ENCODE measurements at regions not wholly inside any gene's neighbourhood (a gene's known extent, or its start where the extent isn't known, plus 50 kb on each side); places are given as distances from the start of the nearest gene placed in this dataset.
"Not testable (repeated sequence)": the region's sequence is repeated elsewhere in the genome, so short reads cannot be mapped to it uniquely, and the experiment has no call there.

GRCh38 chr21:6060054-6060681 is 4461.2 kb upstream of the TPTE start:
- not testable (repeated sequence) for DNase-seq (ENCODE audit: low spot score)

DNA sequence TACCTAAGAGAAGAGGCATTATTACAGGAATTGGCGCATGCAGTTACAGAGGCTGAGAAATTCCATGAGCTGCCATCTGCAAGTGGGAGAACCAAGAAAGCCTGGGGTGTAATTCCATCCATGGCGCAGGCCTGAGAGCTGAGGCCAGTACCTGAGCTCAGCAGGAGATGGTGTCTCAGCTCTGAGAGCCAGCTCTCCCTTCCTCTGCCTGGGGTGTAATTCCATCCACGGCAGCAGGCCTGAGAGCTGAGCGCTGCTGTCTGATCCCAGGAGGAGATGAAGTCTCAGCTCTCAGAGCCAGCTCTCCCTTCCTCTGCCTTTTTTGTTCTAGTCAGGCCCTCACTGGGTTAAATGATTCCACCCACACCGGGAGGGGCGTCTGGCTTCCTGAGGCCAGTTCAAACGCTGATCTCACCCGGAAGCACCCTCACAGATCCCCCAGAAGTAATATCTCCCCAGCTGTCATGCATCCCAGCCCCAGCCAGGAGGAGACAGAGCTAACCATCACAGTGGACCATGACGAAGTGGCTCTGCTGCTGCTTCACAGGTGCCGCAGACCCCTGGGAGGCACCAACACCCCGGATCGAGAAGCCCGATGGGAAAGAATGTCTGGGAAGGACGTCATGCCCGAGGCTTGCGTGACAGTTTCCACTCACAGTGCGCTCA is 4454.9 kb upstream of the TPTE start:
- DNase-seq (ENCODE audit: low spot score), result not testable (repeated sequence)

DNA sequence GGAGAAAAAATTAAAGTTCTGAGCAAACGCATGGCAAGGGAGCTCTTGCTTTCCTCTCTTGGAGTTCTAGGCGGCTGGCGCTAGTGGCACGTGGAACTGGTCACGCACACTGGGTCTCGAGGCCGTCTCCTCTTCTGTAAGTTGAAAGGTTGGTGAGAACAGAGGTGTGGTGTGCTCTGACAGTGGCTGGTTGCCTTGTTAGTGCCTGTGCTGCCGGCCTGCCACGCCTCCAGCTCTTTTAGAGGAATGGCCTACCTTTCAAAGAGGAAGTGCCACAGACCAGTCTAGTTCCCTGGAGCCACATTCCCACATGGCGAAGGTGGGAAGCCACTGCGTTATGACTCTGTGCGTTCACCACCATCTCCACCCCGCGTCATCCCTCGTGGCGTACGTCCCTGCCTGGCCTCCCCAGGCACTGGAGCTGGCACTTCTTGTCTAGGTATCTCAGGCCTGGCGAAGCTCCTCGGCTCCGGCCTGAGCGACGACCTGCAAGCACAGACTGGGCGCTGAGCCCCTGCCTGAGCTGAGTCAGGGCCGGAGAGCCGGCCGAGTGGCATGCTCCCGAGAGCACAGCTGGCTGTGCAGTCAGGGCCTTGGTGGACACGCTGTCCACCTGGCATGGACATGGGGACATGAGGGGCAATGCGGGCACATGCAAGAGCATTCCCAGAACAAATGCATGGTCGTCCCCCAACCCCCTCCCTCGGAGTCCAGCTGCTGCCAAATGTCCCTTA is 4453.1 kb upstream of the TPTE start:
- not testable (repeated sequence) for DNase-seq (ENCODE audit: low spot score)

DNA sequence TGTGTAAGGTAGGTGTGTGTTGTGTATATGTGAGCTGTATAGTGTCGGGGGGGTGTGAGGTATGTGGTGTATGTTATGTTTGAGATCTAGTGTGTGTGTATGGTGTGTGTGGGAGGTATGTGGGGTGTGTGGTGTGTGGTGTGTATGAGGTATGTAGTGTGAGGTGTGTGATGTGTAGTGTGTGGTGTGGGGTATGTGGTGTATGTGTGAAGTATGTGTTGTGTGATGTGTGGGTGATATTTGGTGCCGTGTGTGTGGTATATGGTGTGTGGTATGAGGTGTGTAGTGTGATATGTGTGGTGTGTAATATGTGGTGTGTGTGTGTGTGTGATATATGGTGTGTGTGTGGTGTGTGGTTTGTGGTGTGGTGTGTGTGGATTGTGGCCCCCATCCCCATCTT is 4451.2 kb upstream of the TPTE start:
- DNase-seq (ENCODE audit: low spot score), result not testable (repeated sequence)

DNA sequence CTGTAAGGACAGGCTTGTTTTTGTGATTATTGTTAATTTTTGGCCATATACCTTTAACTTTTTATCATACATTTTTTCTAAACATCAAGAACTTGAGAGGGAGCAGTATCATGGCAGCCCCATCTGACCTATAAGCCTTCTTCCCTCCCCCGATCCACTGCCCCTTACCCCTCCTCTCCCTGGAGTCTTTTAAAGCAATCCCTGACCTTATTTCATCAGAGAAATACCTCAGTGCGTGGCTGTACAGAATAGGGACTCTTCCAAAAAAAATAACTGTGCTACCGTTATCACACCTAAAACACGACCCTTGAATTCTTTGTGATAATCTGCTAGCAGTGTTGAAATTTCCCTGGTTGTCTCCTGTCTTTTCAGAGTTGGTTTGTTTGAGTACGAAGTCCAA is 4448.7 kb upstream of the TPTE start:
- DNase-seq (ENCODE audit: low spot score), result not testable (repeated sequence)

DNA sequence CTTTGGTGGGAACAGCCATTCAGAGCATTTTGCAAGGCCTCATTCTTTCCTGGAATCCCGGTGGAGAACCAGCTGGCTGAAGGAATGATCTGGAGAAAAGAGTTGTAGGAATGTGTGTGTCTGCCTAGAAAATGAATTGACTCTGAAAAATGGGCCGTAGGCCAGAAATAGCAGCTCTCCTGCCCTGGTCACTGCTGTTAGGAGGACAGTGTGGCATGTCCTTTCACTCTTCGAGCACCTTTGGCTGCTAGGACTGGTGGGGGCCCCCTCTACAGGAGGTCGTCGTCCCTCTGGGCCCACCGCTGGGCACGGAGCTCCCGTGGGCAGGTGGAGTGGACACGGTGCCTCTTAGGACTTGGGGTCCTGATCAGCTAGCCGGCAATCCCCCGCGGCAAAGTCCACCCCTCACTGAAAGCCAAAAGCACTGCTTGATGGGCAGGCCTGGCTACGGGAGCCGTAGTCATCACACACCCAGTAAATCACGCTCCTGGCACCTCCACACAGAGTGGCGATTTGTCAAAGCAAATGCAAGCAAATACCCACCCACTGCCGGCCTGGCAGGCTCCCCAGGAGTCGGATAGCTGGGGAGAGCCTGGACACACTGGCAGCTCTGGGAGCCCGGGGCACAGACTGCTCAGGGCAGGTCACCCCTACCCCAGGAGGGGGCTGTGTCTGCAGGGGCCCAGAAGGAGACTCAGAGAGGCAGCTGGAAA is 4447.2 kb upstream of the TPTE start:
- not testable (repeated sequence) for DNase-seq (ENCODE audit: low spot score)

GRCh38 chr21:6074935-6075334 is 4446.4 kb upstream of the TPTE start:
- DNase-seq (ENCODE audit: low spot score), result not testable (repeated sequence)

GRCh38 chr21:6075627-6076208 is 4445.7 kb upstream of the TPTE start:
- DNase-seq (ENCODE audit: low spot score), result not testable (repeated sequence)

DNA sequence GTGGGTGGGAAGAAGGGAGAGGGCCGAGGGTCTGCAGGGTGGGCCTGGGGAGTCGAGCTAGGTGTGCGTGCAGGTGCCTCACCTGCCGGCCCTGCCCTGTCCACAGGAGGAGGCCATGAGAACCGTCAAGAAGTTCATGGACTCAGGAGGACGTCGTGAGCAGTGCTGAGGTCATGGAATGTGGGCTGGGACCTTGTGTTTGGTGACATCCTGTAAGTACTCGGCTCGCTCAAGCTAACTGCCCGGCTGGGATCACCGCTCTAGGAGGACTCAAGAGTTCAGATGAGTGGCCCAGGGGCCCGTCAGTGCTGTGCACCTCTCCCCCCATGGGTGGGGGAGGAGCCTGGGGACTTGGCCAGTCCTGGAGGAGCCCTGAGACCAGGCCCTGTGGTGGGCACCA is 4444.0 kb upstream of the TPTE start:
- DNase-seq (ENCODE audit: low spot score), result not testable (repeated sequence)

DNA sequence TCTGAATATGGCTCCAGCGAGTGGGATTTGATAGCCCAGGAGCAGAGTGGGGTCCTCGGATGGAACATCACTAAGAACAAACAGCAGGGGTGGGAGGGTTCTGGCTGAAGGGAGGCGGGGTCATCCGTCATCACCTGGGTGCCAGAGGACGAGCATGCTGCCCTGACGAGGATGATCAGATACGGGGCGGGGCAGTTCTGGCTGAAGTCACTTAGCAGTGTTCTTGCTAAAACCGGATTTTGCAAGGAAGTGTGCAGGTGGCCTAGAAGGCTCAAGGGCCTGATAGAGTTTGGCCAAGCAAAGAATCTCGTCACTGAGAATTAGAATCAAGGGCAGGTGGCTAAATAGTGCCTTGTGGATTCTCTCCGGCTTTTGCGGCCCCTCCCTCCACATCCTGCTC is 4442.5 kb upstream of the TPTE start:
- not testable (repeated sequence) for DNase-seq (ENCODE audit: low spot score)

- not testable (repeated sequence) for DNase-seq (ENCODE audit: low spot score)
Observed at GRCh38 chr21:6080941-6081655, 4440.3 kb upstream of the TPTE start.

DNA sequence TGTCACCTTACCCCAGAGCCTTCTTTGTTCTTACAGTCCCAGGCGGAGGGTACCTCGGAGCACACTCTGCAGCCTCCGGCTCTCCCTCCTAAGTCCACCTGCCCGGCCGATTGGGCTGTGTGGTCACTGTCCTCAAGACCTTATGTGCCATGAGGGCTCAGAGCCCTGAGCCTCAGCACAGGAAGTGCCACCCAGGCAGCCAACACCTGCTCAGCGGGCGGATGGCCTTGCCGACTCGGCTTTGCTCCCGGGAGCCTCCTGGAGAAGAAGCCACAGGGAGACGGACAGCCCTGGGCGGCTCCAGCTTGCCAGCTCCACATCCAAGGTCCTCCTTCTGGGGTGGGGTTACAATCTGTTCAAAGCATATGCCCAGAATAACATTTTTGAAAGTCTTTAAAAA is 4439.2 kb upstream of the TPTE start:
- DNase-seq (ENCODE audit: low spot score), result not testable (repeated sequence)

DNA sequence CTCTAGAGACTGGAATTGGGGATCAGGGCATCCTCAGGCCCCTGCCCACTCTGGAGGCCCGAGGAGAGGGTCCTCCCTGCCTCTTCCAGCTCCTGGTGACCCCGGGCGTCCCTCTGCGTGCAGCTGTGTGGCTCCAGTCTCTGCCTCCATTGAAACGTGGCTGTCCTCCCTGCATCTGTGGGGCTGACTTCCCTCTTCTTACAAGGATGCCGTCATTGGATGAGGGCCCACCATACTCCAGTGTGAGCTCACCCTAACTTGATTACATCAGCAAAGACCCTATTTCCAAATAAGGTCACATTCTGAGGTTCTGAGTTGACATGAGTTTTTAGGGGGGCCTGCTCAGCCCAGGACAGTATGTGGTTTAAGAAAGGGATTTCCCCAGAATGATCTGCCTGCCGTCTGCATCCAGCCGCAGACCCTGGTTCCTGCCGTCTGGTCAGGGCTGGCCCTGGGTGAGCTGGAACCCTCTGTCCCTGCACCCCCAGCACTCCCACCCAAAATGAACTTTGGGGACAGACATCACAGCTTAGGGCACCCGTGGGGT is 4437.7 kb upstream of the TPTE start:
- DNase-seq (ENCODE audit: low spot score), result not testable (repeated sequence)

GRCh38 chr21:6086038-6086437 is 4435.3 kb upstream of the TPTE start:
- not testable (repeated sequence) for DNase-seq (ENCODE audit: low spot score)

DNA sequence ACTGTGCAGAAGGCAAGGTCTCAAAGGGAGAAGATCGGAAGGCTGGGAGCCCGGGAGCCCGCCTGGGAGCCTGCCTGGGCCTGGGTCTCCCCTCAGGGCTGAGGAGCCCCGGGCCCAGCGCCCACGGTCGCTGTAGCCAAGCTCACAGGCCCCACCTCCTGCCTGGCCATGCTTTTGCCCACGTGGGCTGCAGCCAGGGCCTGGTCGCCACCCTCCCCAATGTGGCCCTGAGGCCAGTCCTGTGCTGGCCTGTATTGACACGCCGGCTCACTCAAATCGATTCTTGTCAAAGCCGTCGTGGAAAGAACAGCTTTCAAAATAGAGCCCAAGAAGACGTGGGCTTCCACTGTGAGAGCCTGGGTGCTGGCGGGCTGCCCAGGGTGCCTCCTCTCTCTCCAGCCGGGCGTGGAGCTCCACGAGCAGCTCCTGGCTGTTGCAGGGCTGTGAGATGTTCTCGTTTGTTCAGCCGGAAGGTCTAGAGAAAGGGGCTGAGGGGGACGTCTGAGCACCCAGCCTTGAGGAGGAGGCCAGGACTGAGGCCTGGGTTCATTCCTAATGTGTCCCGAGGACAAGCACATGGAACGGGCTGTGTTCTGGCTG is 4433.7 kb upstream of the TPTE start:
- DNase-seq (ENCODE audit: low spot score), result not testable (repeated sequence)

GRCh38 chr21:6090286-6090908 is 4431.0 kb upstream of the TPTE start:
- not testable (repeated sequence) for DNase-seq (ENCODE audit: low spot score)

- not testable (repeated sequence) for DNase-seq (ENCODE audit: low spot score)
Observed at GRCh38 chr21:6091335-6092027, 4429.9 kb upstream of the TPTE start.

DNA sequence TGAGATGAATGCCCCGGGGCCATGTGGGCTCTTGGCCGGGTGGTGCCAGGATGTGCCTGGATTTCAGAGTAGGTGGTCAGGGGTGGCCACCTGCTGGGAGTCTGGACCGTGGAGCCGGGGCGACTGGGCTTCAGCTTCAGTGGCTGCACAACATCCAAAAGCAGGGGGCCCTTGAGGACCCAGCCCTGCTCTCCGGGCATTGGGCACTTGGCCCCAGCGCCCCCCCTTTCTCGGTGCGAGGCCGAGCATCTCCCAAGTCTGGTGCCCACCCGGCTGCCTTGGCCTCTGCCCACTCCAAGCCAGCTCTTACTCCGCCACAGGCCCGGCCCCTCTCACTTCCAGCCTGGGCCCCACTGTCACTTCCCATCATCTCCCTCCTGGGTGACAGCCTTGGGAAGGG is 4429.0 kb upstream of the TPTE start:
- not testable (repeated sequence) for DNase-seq (ENCODE audit: low spot score)

GRCh38 chr21:6093419-6093818 is 4428.0 kb upstream of the TPTE start:
- not testable (repeated sequence) for DNase-seq (ENCODE audit: low spot score)
